NT2/D1 (cell line): ENCODE measurements at regions not wholly inside any gene's neighbourhood (a gene's known extent, or its start where the extent isn't known, plus 50 kb on each side); places are given as distances from the start of the nearest gene placed in this dataset.

Source experiments
- SUZ12 ChIP-seq: IDR thresholded peaks from 2 replicates; pipeline ENCODE4 v1.6.1; 2011; ENCODE audit not compliant: insufficient read length, insufficient read depth; ENCODE audit errors: extremely low read depth
- YY1 ChIP-seq: IDR thresholded peaks from 2 replicates; pipeline ENCODE4 v1.6.1; 2011; ENCODE audit not compliant: insufficient read length, insufficient read depth
- ZNF274 ChIP-seq: IDR thresholded peaks from 2 replicates; pipeline ENCODE4 v1.6.1; 2011; ENCODE audit warnings: mild to moderate bottlenecking, low read depth, low read length

GRCh38 chr10:130363051-130363450, 226.9 kb downstream of the GLRX3 start:
- TF ChIP-seq ZNF274: no peak
- TF ChIP-seq SUZ12: no peak
- no peak for TF ChIP-seq YY1
